Activated T-cell treated with anti-CD3 and anti-CD28 coated beads, Interleukin-2, amount 50 U/mL, for 72 hours (primary cell): ENCODE measurements at regions not wholly inside any gene's neighbourhood (a gene's known extent, or its start where the extent isn't known, plus 50 kb on each side); places are given as distances from the start of the nearest gene placed in this dataset.

Experiments
- ATAC-seq, 2 donors: fragments of 150-1000 bp; cut with Tn5 transposase; replicated peaks in 1 of 2; 2 replicates each; pipeline ENCODE4 v1.10.0; 2021; ENCODE audit warnings: moderate library complexity in 2 of 2, mild to moderate bottlenecking in 1 of 2
- DNase-seq, 2 donors: peaks; one replicate each; pipeline ENCODE4 v3.0.0; 2021 to 2022; ENCODE audit warnings: mixed read lengths in 1 of 2
- H3K27ac Mint-ChIP-seq: one replicate; pipeline ENCODE4 v1.8.0; 2022; ENCODE audit warnings: mild to moderate bottlenecking, moderate library complexity, mixed read lengths
- H3K27me3 Mint-ChIP-seq: one replicate; pipeline ENCODE4 v1.8.0; 2022; ENCODE audit warnings: low read depth, mixed read lengths
- H3K36me3 Mint-ChIP-seq, 2 donors: one replicate each; pipeline ENCODE4 v1.8.0; 2022; ENCODE audit warnings: mixed read lengths in 2 of 2, mild to moderate bottlenecking in 1 of 2; ENCODE audit not compliant: insufficient read depth in 2 of 2
- H3K4me1 Mint-ChIP-seq: one replicate; pipeline ENCODE4 v1.8.0; 2022; ENCODE audit warnings: low read depth, mixed read lengths
- H3K4me3 Mint-ChIP-seq, 2 donors: one replicate each; pipeline ENCODE4 v1.8.0; 2022; ENCODE audit warnings: mild to moderate bottlenecking in 2 of 2, mixed read lengths in 2 of 2, moderate library complexity in 2 of 2
- H3K9me3 Mint-ChIP-seq, 2 donors: one replicate each; pipeline ENCODE4 v1.8.0; 2022; ENCODE audit warnings: mixed read lengths in 2 of 2

GRCh38 chr2:38125842-38126241 lies 49.9 kb upstream of the CYP1B1 start:
- H3K36me3 Mint-ChIP-seq = peaks cover 7 to 13% of the 10 kb centered on the region in 2 donors
- peaks cover 10 to 13% of the 10 kb centered on the region in 2 donors for H3K9me3 Mint-ChIP-seq
- H3K4me1 Mint-ChIP-seq = no peaks in the 10 kb centered on the region
- DNase-seq (no peak), ATAC-seq (no peak)
- no peak overlapping the region for H3K27ac Mint-ChIP-seq
- H3K27me3 Mint-ChIP-seq = peaks cover 8% of the 10 kb centered on the region
- no peak overlapping the region for H3K4me3 Mint-ChIP-seq
